WI38 (cell line): ENCODE measurements at regions not wholly inside any gene's neighbourhood (a gene's known extent, or its start where the extent isn't known, plus 50 kb on each side); places are given as distances from the start of the nearest gene placed in this dataset.

ENCODE experiments used
- H3K4me3 ChIP-seq: 2 replicates; pipeline ENCODE4 v1.5.1; 2011; ENCODE audit warnings: low read depth, mild to moderate bottlenecking, control low read depth, low read length
- TF ChIP-seq, protein P1 (sequence below): IDR thresholded peaks from 2 replicates; pipeline ENCODE4 v1.5.1; 2012; ENCODE audit warnings: low read depth, mild to moderate bottlenecking, control low read depth, low read length

- H3K4me3 ChIP-seq, result no peak overlapping the region
- TF ChIP-seq, protein P1, sequence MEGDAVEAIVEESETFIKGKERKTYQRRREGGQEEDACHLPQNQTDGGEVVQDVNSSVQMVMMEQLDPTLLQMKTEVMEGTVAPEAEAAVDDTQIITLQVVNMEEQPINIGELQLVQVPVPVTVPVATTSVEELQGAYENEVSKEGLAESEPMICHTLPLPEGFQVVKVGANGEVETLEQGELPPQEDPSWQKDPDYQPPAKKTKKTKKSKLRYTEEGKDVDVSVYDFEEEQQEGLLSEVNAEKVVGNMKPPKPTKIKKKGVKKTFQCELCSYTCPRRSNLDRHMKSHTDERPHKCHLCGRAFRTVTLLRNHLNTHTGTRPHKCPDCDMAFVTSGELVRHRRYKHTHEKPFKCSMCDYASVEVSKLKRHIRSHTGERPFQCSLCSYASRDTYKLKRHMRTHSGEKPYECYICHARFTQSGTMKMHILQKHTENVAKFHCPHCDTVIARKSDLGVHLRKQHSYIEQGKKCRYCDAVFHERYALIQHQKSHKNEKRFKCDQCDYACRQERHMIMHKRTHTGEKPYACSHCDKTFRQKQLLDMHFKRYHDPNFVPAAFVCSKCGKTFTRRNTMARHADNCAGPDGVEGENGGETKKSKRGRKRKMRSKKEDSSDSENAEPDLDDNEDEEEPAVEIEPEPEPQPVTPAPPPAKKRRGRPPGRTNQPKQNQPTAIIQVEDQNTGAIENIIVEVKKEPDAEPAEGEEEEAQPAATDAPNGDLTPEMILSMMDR, result no peak
Observed at GRCh38 chr3:127469760-127470159, 120.8 kb downstream of the TPRA1 start.

DNA sequence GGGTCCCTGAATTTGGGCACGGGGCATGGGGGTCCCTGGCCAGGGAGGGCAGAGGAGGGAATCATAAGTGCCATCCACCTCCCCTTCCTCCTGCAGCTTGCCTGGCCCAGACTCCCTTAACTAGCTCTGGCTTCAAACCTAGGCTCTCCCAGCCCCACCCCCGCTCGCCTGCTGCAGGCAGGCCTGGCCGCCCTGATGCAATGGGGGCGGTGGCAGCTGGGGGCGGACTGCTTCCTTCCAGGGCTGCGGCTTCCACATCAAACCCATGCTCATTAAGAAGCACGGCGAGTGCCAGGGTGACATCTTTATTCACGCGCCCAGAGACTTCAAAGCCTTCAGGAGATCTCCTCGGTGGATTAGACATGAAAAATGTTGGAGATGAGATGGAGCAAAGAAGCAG, 123.1 kb downstream of the TPRA1 start:
- TF ChIP-seq, protein P1, result no peak
- H3K4me3 ChIP-seq, result no peak overlapping the region

GRCh38 chr3:127464642-127465041, 125.9 kb downstream of the TPRA1 start:
- TF ChIP-seq, protein P1, result no peak

GRCh38 chr3:127462111-127462655, 128.3 kb downstream of the TPRA1 start:
- TF ChIP-seq, protein P1, result no peak
- H3K4me3 ChIP-seq, result no peak overlapping the region

More at GRCh38 chr3:127464642-127465041, 125.9 kb downstream of the TPRA1 start:
- H3K4me3 ChIP-seq, result no peak overlapping the region

- TF ChIP-seq, protein P1, result no peak
Observed at GRCh38 chr3:127461286-127461910, 129.1 kb downstream of the TPRA1 start.

DNA sequence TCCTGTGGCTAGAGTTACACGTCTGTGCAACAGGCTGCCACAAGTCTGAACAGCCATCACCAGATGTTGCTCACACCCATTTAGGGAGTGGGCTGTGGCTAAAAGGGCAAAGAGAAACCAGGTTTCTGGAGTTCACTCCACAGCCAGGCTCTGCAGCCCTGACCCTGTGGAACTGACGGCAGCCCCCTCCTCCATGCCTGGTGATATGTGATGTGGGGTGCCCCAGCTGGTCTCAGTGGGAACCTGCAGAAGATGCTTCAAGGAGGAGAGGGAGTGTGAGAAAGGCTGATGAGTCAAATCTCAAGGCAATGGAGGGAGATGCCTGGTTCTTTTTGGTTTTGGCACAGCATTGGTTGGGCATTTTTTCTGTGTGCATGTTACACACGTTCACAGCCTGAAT, 130.6 kb downstream of the TPRA1 start:
- TF ChIP-seq, protein P1, result no peak
- no peak overlapping the region for H3K4me3 ChIP-seq

More at GRCh38 chr3:127461286-127461910, 129.1 kb downstream of the TPRA1 start:
- H3K4me3 ChIP-seq, result no peak overlapping the region
